NB4 (cell line): ENCODE measurements at regions not wholly inside any gene's neighbourhood (a gene's known extent, or its start where the extent isn't known, plus 50 kb on each side); places are given as distances from the start of the nearest gene placed in this dataset.

Experiments
- POLR2A ChIP-seq: IDR thresholded peaks from 2 replicates; pipeline ENCODE4 v1.6.1; 2011; ENCODE audit warnings: mild to moderate bottlenecking; ENCODE audit not compliant: insufficient read length; ENCODE audit errors: extremely low read depth
- TF ChIP-seq, protein P1 (sequence below): IDR thresholded peaks from one replicate; pipeline ENCODE4 v1.5.1; 2012; ENCODE audit warnings: low read depth, low read length
- TF ChIP-seq, protein P2 (sequence below): IDR thresholded peaks from 2 replicates; pipeline ENCODE4 v1.6.1; 2011; ENCODE audit warnings: low read depth, low read length

DNA sequence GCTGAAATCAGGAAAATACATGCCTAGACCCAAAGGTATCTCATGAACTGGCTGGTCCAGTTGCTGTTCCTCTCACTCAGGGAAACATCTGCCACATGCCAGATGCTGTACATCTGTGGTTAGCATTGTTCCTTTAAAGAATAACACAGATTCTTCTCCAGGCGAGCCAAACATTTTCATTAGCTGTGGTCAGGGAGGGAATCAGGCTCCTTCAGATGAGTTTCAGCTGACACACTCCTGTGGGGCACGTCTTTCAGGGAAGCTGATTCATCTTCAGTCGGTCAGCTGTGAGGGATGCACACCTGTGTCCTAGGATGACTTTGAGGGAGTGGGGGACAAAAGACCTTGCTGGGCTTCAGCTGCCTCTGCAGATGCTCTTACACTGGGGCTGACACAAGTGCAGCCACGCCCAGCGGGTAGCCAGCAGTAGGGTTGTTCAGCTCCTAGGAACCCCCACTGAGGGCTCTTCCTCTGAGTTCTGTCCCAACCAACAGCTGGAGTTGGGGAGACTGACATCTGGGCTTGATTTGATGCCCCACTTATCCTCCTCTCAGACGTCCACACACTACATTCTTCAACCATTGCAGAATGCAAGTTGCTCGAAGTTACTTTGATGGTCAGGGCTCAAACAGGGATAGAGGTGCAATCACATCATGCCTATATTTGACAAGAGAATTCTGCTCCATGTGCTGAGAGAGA lies 155.0 kb downstream of the NUAK1 start:
- TF ChIP-seq, protein P1, sequence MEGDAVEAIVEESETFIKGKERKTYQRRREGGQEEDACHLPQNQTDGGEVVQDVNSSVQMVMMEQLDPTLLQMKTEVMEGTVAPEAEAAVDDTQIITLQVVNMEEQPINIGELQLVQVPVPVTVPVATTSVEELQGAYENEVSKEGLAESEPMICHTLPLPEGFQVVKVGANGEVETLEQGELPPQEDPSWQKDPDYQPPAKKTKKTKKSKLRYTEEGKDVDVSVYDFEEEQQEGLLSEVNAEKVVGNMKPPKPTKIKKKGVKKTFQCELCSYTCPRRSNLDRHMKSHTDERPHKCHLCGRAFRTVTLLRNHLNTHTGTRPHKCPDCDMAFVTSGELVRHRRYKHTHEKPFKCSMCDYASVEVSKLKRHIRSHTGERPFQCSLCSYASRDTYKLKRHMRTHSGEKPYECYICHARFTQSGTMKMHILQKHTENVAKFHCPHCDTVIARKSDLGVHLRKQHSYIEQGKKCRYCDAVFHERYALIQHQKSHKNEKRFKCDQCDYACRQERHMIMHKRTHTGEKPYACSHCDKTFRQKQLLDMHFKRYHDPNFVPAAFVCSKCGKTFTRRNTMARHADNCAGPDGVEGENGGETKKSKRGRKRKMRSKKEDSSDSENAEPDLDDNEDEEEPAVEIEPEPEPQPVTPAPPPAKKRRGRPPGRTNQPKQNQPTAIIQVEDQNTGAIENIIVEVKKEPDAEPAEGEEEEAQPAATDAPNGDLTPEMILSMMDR: no peak
- TF ChIP-seq POLR2A: no peak
- TF ChIP-seq, protein P2, sequence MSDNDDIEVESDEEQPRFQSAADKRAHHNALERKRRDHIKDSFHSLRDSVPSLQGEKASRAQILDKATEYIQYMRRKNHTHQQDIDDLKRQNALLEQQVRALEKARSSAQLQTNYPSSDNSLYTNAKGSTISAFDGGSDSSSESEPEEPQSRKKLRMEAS: no peak
